Fibroblast of lung (primary cell): ENCODE measurements at regions not wholly inside any gene's neighbourhood (a gene's known extent, or its start where the extent isn't known, plus 50 kb on each side); places are given as distances from the start of the nearest gene placed in this dataset.

Experiments used
- DNase-seq, 2 donors: peaks; one replicate each; pipeline versions ENCODE4 v3.0.0 to v3.0.0-alpha.2; 2010; ENCODE audit warnings: low read depth in 2 of 2
- H2AFZ ChIP-seq: 2 replicates; pipeline ENCODE4 v1.5.1; 2012; ENCODE audit warnings: low read length, control low read depth, inconsistent platforms
- H3K27ac ChIP-seq: 2 replicates; pipeline ENCODE4 v1.5.1; 2011; ENCODE audit warnings: low read length, control low read depth; ENCODE audit not compliant: insufficient read depth
- H3K27me3 ChIP-seq: 2 replicates; pipeline ENCODE4 v1.5.1; 2011; ENCODE audit warnings: mild to moderate bottlenecking, low read length; ENCODE audit not compliant: control insufficient read depth, insufficient read depth
- H3K36me3 ChIP-seq: 2 replicates; pipeline ENCODE4 v1.5.1; 2011; ENCODE audit warnings: low read length; ENCODE audit not compliant: control insufficient read depth, insufficient read depth
- H3K4me1 ChIP-seq: 2 replicates; pipeline ENCODE4 v1.5.1; 2011; ENCODE audit warnings: low read length; ENCODE audit not compliant: control insufficient read depth, insufficient read depth; ENCODE audit errors: extremely low read depth
- H3K4me2 ChIP-seq: 2 replicates; pipeline ENCODE4 v1.5.1; 2011; ENCODE audit warnings: low read length, control low read depth; ENCODE audit not compliant: insufficient read depth; ENCODE audit errors: extremely low read depth
- H3K4me3 ChIP-seq, 4 experiments: fragments of 200-600 bp in 1 of 4; sonication (generic) in 1 of 4; replicated peaks in 1 of 4; 2 replicates each; pipeline ENCODE4 v1.5.1; 2011 to 2016; ENCODE audit warnings: low read length in 4 of 4, low read depth in 3 of 4, mild to moderate bottlenecking in 3 of 4, control low read depth in 2 of 4, inconsistent platforms in 1 of 4, mixed read lengths in 1 of 4; ENCODE audit not compliant: insufficient read depth in 1 of 4; ENCODE audit errors: control extremely low read depth in 1 of 4
- H3K79me2 ChIP-seq: 2 replicates; pipeline ENCODE4 v1.5.1; 2012; ENCODE audit warnings: mild to moderate bottlenecking, low read length, inconsistent platforms; ENCODE audit not compliant: control insufficient read depth, insufficient read depth
- H3K9ac ChIP-seq: 2 replicates; pipeline ENCODE4 v1.5.1; 2011; ENCODE audit warnings: mild to moderate bottlenecking, low read length, control low read depth; ENCODE audit not compliant: insufficient read depth
- H3K9me3 ChIP-seq: 2 replicates; pipeline ENCODE4 v1.5.1; 2012; ENCODE audit warnings: low read depth, low read length; ENCODE audit not compliant: control insufficient read depth, insufficient read depth
- H4K20me1 ChIP-seq: 2 replicates; pipeline ENCODE4 v1.5.1; 2011; ENCODE audit warnings: low read length; ENCODE audit not compliant: control insufficient read depth, insufficient read depth; ENCODE audit errors: extremely low read depth
- EZH2 ChIP-seq: IDR thresholded peaks from 2 replicates; pipeline ENCODE4 v1.5.1; 2012; ENCODE audit warnings: low read length, control low read depth, mild to moderate bottlenecking; ENCODE audit errors: missing control alignments
- TF ChIP-seq, protein P1 (sequence below), 2 donors: IDR thresholded peaks in 1 of 2; conservative IDR thresholded peaks in 1 of 2; 1 replicate in 1 of 2; 2 replicates in 1 of 2; pipeline ENCODE4 v1.5.1; 2011 to 2012; ENCODE audit warnings: low read length in 2 of 2, control low read depth in 1 of 2, inconsistent platforms in 1 of 2, low read depth in 1 of 2, mild to moderate bottlenecking in 1 of 2

DNA sequence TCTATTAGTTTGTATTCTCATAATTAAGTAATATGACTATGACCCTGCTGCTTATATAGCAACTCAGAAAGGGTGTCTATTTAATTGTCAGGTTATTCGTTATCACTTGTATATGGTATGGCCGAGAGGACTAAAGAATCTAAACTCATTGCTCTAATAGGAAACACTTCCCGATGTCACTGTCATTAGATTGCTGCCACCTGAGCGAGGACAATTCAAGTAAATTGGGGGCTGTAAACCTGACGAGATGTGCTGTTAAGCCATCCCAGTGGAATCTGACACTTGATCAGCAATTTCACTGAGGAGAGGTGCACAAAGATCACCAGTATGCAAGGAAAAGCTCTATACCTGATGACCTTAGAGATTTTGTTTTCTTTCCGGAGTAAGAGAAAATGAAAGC, 1319.3 kb downstream of the MAT2B start:
- H3K36me3 ChIP-seq: no peaks in the 10 kb centered on the region
- DNase-seq: no peak
- no peak overlapping the region for H3K27ac ChIP-seq
- no peaks in the 10 kb centered on the region for H3K4me1 ChIP-seq
- TF ChIP-seq, protein P1, sequence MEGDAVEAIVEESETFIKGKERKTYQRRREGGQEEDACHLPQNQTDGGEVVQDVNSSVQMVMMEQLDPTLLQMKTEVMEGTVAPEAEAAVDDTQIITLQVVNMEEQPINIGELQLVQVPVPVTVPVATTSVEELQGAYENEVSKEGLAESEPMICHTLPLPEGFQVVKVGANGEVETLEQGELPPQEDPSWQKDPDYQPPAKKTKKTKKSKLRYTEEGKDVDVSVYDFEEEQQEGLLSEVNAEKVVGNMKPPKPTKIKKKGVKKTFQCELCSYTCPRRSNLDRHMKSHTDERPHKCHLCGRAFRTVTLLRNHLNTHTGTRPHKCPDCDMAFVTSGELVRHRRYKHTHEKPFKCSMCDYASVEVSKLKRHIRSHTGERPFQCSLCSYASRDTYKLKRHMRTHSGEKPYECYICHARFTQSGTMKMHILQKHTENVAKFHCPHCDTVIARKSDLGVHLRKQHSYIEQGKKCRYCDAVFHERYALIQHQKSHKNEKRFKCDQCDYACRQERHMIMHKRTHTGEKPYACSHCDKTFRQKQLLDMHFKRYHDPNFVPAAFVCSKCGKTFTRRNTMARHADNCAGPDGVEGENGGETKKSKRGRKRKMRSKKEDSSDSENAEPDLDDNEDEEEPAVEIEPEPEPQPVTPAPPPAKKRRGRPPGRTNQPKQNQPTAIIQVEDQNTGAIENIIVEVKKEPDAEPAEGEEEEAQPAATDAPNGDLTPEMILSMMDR (conservative IDR thresholded peaks at IDR 0.05 in 1 of 2, IDR thresholded peaks at IDR 0.05 in 1 of 2; ENCODE audit: low read depth in 1 of 2, low read length in 2 of 2): no peak
- TF ChIP-seq EZH2: no peak
- H4K20me1 ChIP-seq: no peaks in the 10 kb centered on the region
- H2AFZ ChIP-seq: no peak overlapping the region
- no peaks in the 10 kb centered on the region for H3K79me2 ChIP-seq
- no peaks in the 10 kb centered on the region for H3K27me3 ChIP-seq
- H3K4me3 ChIP-seq: no peak overlapping the region
- H3K9ac ChIP-seq: no peak overlapping the region
- H3K4me2 ChIP-seq: no peak overlapping the region
- H3K9me3 ChIP-seq: no peaks in the 10 kb centered on the region

DNA sequence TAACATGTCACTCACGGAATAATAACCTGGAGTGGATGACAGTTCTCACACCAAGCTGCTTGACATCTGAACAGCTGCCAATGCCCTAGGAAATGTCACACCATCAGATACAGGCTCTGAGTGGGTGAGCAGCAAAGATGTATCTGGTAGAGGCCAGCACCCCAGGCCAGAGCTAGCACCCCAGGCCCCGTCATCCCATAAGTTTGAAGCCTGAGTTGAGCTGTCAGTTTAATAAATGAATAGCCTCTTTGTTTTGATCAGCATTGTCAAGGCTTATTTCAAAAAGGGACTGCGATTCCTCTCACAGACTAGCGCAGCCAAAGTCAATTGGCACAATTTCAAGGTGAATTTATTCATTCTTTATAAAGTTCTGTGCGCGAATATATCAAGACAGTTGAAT, 1327.1 kb downstream of the MAT2B start:
- no peaks in the 10 kb centered on the region for H4K20me1 ChIP-seq
- H3K27me3 ChIP-seq: no peaks in the 10 kb centered on the region
- H3K9me3 ChIP-seq: no peaks in the 10 kb centered on the region
- no peaks in the 10 kb centered on the region for H3K79me2 ChIP-seq
- H3K27ac ChIP-seq: no peak overlapping the region
- no peak for DNase-seq
- no peak overlapping the region for H3K4me2 ChIP-seq
- H2AFZ ChIP-seq: no peak overlapping the region
- H3K4me1 ChIP-seq: no peaks in the 10 kb centered on the region
- H3K9ac ChIP-seq: no peak overlapping the region
- no peak for TF ChIP-seq EZH2
- TF ChIP-seq, protein P1 (conservative IDR thresholded peaks at IDR 0.05 in 1 of 2, IDR thresholded peaks at IDR 0.05 in 1 of 2; ENCODE audit: low read depth in 1 of 2, low read length in 2 of 2): no peak
- H3K4me3 ChIP-seq: no peak overlapping the region
- no peaks in the 10 kb centered on the region for H3K36me3 ChIP-seq

DNA sequence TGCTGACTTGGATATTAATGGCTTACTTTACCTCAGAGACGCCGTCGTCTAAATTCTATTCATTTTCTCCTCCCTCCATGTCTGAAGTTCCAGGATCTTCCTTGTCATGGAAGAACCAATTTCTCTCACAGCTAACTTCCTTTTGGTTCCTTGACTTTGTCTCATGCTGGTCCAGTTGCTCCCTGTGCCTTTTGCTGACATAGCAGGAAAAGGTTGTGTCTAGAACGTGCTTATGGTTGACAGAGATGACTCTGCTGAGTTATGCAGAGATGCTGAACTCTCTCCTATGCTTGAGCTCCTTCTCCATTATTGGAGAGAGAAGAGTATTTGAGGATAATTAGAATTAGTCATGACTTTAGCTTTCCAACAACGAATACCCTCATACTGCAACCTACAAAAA, 1338.9 kb downstream of the MAT2B start:
- Histone ChIP-seq H3K9ac (no peak overlapping the region), H3K27me3 (no peaks in the 10 kb centered on the region), H3K9me3 (no peaks in the 10 kb centered on the region), H3K27ac (no peak overlapping the region), H3K4me2 (no peak overlapping the region), H3K4me1 (no peaks in the 10 kb centered on the region), H2AFZ (no peak overlapping the region), H3K36me3 (no peaks in the 10 kb centered on the region), H3K4me3 (no peak overlapping the region), H4K20me1 (no peaks in the 10 kb centered on the region), H3K79me2 (no peaks in the 10 kb centered on the region)
- DNase-seq: no peak
- TF ChIP-seq EZH2: no peak
- TF ChIP-seq, protein P1 (conservative IDR thresholded peaks at IDR 0.05 in 1 of 2, IDR thresholded peaks at IDR 0.05 in 1 of 2; ENCODE audit: low read depth in 1 of 2, low read length in 2 of 2): no peak
